Epidermal melanocyte (primary cell): ENCODE measurements at regions not wholly inside any gene's neighbourhood (a gene's known extent, or its start where the extent isn't known, plus 50 kb on each side); places are given as distances from the start of the nearest gene placed in this dataset.

Experiments
- DNase-seq: peaks from one replicate; pipeline ENCODE4 v3.0.0; 2011; ENCODE audit warnings: low spot score; ENCODE audit not compliant: insufficient read length

GRCh38 chr1:234681990-234682389 is 72.0 kb upstream of the IRF2BP2 start:
- no peak for DNase-seq

- no peak for DNase-seq
Observed at GRCh38 chr1:234681065-234681464, 71.1 kb upstream of the IRF2BP2 start.

GRCh38 chr1:234680331-234680904 is 70.4 kb upstream of the IRF2BP2 start:
- DNase-seq = no peak

GRCh38 chr1:234676103-234676594 is 66.2 kb upstream of the IRF2BP2 start:
- DNase-seq = peak; percentile 91

GRCh38 chr1:234675572-234675971 is 65.6 kb upstream of the IRF2BP2 start:
- no peak for DNase-seq

GRCh38 chr1:234675006-234675405 is 65.0 kb upstream of the IRF2BP2 start:
- DNase-seq = no peak

- no peak for DNase-seq
Observed at GRCh38 chr1:234674218-234674815, 64.3 kb upstream of the IRF2BP2 start.

- no peak for DNase-seq
Observed at GRCh38 chr1:234672349-234673135, 62.6 kb upstream of the IRF2BP2 start.

- no peak for DNase-seq
Observed at GRCh38 chr1:234670967-234671626, 61.1 kb upstream of the IRF2BP2 start.

- DNase-seq = no peak
Observed at GRCh38 chr1:234669499-234669898, 59.5 kb upstream of the IRF2BP2 start.

GRCh38 chr1:234668577-234668955 is 58.6 kb upstream of the IRF2BP2 start:
- no peak for DNase-seq

- no peak for DNase-seq
Observed at GRCh38 chr1:234667600-234668576, 57.9 kb upstream of the IRF2BP2 start.

GRCh38 chr1:234666761-234667160 is 56.8 kb upstream of the IRF2BP2 start:
- no peak for DNase-seq

- no peak for DNase-seq
Observed at GRCh38 chr1:234665975-234666605, 56.1 kb upstream of the IRF2BP2 start.

GRCh38 chr1:234662148-234662547 is 52.2 kb upstream of the IRF2BP2 start:
- no peak for DNase-seq

GRCh38 chr1:234661317-234661928 is 51.4 kb upstream of the IRF2BP2 start:
- no peak for DNase-seq

GRCh38 chr1:234660536-234661316 is 50.7 kb upstream of the IRF2BP2 start:
- no peak for DNase-seq
